Activated T-cell treated with anti-CD3 and anti-CD28 coated beads, Interleukin-2, amount 50 U/mL, for 72 hours (primary cell): ENCODE measurements at regions not wholly inside any gene's neighbourhood (a gene's known extent, or its start where the extent isn't known, plus 50 kb on each side); places are given as distances from the start of the nearest gene placed in this dataset.

Source experiments
- ATAC-seq, 2 donors: fragments of 150-1000 bp; cut with Tn5 transposase; replicated peaks in 1 of 2; 2 replicates each; pipeline ENCODE4 v1.10.0; 2021; ENCODE audit warnings: moderate library complexity in 2 of 2, mild to moderate bottlenecking in 1 of 2
- DNase-seq, 2 donors: peaks; one replicate each; pipeline ENCODE4 v3.0.0; 2021 to 2022; ENCODE audit warnings: mixed read lengths in 1 of 2
- H3K27ac Mint-ChIP-seq: one replicate; pipeline ENCODE4 v1.8.0; 2022; ENCODE audit warnings: mild to moderate bottlenecking, moderate library complexity, mixed read lengths
- H3K27me3 Mint-ChIP-seq: one replicate; pipeline ENCODE4 v1.8.0; 2022; ENCODE audit warnings: low read depth, mixed read lengths
- H3K36me3 Mint-ChIP-seq, 2 donors: one replicate each; pipeline ENCODE4 v1.8.0; 2022; ENCODE audit warnings: mixed read lengths in 2 of 2, mild to moderate bottlenecking in 1 of 2; ENCODE audit not compliant: insufficient read depth in 2 of 2
- H3K4me1 Mint-ChIP-seq: one replicate; pipeline ENCODE4 v1.8.0; 2022; ENCODE audit warnings: low read depth, mixed read lengths
- H3K4me3 Mint-ChIP-seq, 2 donors: one replicate each; pipeline ENCODE4 v1.8.0; 2022; ENCODE audit warnings: mild to moderate bottlenecking in 2 of 2, mixed read lengths in 2 of 2, moderate library complexity in 2 of 2
- H3K9me3 Mint-ChIP-seq, 2 donors: one replicate each; pipeline ENCODE4 v1.8.0; 2022; ENCODE audit warnings: mixed read lengths in 2 of 2

DNA sequence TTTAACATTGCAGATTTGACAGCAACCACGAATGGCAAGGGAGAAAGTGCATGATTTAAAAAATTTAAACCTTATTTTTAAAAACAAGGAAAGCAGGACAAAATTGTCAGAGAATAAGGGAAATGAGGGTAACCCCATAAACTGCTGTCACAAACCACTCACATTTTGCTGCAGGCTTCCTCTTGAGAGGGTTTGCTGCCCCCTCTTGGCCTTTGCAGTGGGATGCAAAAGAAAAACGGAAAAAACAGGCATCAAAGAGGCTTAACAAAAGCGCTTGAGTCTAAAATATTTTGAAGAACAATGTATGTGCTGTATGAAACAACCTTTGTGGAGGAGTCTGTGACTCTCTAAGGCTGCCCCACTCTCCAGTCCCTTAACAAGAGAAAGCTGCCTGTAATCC lies 91.6 kb downstream of the TMX3 start:
- Mint-ChIP-seq H3K4me1 (no peaks in the 10 kb centered on the region), H3K27me3 (no peaks in the 10 kb centered on the region), H3K36me3 (no peaks in the 10 kb centered on the region), H3K4me3 (no peak overlapping the region), H3K9me3 (no peaks in the 10 kb centered on the region), H3K27ac (no peak overlapping the region)
- DNase-seq (peak; percentile 18 to 22), ATAC-seq (no peak)

DNA sequence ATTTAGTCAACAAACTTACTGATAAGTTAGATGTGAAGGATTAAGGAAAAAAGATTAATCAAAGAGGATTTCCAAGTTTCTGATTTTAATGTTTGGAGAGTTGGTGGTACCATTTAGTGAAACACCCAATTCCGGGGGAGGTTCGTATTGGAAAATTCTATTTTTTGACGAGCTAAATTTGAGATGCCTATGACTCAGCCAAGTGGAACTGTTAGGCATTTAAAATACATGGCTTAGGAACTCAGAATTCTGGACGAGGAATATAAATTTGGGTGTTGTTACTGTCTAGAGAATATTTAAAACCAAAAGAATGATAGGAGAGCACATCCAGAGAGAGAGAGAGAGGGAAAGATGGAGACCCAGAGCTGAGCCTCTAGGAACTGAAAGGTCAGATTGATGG lies 103.6 kb downstream of the TMX3 start:
- Mint-ChIP-seq H3K4me3 (no peak overlapping the region), H3K27ac (no peak overlapping the region), H3K36me3 (no peaks in the 10 kb centered on the region), H3K9me3 (no peaks in the 10 kb centered on the region), H3K27me3 (no peaks in the 10 kb centered on the region), H3K4me1 (no peaks in the 10 kb centered on the region)
- ATAC-seq (no peak), DNase-seq (no peak)

DNA sequence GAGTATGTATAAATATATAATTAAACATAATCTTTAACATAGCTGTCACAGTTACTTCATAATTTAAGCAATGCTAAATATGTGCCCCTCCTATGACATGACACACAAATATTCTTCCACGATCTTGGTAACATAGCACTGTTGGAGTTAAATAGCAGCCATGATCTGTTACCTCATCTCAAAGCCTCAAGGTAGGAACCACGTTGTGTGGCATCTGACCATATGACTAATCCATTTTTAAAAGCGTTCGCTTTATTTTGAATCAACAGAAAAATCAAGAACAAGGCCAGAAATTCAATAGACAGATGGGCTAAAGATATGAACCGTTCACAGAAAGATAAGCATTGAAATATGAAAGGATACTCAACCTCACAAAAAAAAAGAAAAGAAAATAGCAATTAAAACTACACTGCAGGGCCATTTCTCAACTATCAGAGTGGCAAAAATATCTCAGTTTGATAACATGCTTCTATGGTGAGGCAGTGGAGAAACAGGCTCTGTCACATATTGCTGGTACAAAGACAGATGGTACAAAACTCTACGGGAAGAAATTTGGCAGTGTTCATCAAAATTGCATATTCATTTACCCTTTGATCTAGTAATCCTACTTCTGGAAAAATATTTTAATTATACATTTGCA lies 105.9 kb downstream of the TMX3 start:
- no peaks in the 10 kb centered on the region for H3K36me3 Mint-ChIP-seq
- no peaks in the 10 kb centered on the region for H3K9me3 Mint-ChIP-seq
- ATAC-seq (no peak), DNase-seq (no peak)
- H3K27me3 Mint-ChIP-seq: peaks cover 7% of the 10 kb centered on the region
- H3K27ac Mint-ChIP-seq: no peak overlapping the region
- H3K4me1 Mint-ChIP-seq: no peaks in the 10 kb centered on the region
- no peak overlapping the region for H3K4me3 Mint-ChIP-seq

DNA sequence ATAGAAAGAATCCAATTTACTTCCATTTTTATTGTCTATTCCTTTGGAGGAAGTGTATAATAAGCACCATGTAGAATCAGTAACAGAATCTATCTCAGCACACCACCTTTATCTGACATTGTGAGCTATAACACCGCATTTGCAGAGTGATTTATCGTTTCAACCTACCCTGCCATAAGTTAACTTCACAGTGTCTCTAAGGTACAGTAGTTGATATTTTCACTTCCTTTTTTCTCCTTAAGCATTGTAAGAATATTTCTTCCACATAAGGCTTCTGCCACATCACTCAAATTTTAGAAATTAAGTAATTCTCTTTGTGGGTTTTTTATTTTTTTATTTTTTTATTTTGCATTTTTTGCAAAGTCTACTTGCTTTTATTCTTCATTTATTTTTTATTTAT lies 107.1 kb downstream of the TMX3 start:
- DNase-seq (no peak), ATAC-seq (no peak)
- Mint-ChIP-seq H3K27ac (no peak overlapping the region), H3K36me3 (no peaks in the 10 kb centered on the region), H3K9me3 (no peaks in the 10 kb centered on the region), H3K27me3 (peaks cover 7% of the 10 kb centered on the region), H3K4me1 (no peaks in the 10 kb centered on the region), H3K4me3 (no peak overlapping the region)

DNA sequence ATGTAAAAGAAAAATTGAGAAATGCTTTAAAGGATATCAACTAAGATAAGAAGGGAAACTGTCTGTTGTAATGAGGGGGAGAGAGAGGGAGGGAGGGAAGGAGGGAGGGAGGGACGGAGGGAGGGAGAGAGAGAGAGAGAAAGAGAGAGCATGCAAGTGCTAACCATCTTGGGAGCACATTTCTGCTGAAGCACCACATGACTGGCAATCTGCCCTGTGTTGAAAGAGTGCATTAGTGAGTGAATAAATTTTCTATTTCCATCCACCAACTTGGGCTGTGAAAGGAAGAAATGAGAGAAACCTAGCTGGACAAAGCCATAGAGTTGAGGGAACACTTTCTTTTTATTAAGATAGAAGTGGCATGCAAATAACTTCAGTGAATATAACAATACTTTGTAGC lies 110.7 kb downstream of the TMX3 start:
- Mint-ChIP-seq H3K27ac (no peak overlapping the region), H3K27me3 (peaks cover 7% of the 10 kb centered on the region), H3K4me1 (no peaks in the 10 kb centered on the region), H3K4me3 (no peak overlapping the region), H3K36me3 (no peaks in the 10 kb centered on the region), H3K9me3 (no peaks in the 10 kb centered on the region)
- no peak for DNase-seq
- ATAC-seq: no peak

DNA sequence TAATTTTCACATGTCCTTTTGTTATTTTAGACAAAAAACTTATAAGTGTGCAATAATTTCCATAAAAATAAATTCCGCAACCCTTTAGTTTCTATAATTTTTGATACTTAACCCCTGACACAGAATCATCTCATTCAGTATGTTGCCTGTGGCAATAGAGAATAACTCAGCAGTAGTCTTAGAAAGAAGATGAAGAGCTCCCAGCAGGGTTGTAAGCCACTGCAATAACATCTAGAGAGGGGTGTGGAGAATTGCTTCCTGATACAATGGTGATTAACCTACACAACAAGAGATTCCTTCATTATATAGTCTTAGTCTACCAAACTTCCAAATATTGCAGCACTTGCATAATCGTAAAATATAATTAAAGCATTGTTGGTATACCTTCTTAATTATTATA lies 118.9 kb downstream of the TMX3 start:
- ATAC-seq (no peak), DNase-seq (no peak)
- H3K4me1 Mint-ChIP-seq: no peaks in the 10 kb centered on the region
- H3K27me3 Mint-ChIP-seq: no peaks in the 10 kb centered on the region
- no peak overlapping the region for H3K27ac Mint-ChIP-seq
- H3K36me3 Mint-ChIP-seq: no peaks in the 10 kb centered on the region
- no peak overlapping the region for H3K4me3 Mint-ChIP-seq
- H3K9me3 Mint-ChIP-seq: no peaks in the 10 kb centered on the region

DNA sequence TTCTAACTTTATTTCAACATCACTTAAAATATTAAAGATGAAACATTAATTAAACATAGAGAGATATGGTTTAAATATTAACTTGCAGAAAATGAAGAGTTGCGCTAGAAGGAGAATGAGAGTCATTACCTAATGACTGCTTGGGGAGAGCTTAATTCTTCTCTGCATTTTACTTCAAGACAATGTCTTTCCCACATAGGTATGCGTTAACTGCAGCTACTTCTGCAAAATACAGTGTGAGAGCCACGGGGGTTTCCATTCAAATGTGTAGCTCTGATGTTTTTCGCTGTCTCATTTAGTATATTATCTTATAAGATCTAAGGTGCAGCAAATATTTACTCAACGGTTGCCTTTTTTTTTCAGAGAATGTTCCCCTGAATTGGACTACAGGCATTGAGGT lies 126.7 kb downstream of the TMX3 start:
- Mint-ChIP-seq H3K36me3 (no peaks in the 10 kb centered on the region), H3K4me3 (no peak overlapping the region), H3K9me3 (no peaks in the 10 kb centered on the region), H3K27ac (no peak overlapping the region), H3K27me3 (no peaks in the 10 kb centered on the region), H3K4me1 (no peaks in the 10 kb centered on the region)
- ATAC-seq: no peak
- DNase-seq: no peak

DNA sequence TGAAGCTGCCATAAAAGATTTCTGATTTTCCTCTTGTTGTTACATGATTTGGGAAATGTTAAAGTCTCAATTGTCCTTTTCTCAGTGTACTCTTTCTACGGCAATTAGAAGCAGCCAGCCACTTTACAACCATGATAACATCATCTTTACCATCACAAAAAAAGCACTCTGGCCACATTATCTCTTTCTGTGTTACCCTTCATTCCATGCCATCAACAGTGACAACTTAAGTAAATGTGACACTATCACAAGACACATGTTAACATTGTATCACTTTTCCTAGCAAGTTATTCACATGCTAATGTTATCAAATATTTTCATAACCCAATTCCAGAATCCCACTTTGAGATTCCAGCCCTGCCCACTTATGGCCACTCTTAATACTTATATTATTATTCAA lies 131.2 kb downstream of the TMX3 start:
- Mint-ChIP-seq H3K9me3 (no peaks in the 10 kb centered on the region), H3K36me3 (no peaks in the 10 kb centered on the region), H3K27ac (no peak overlapping the region), H3K4me1 (no peaks in the 10 kb centered on the region), H3K27me3 (no peaks in the 10 kb centered on the region), H3K4me3 (no peak overlapping the region)
- no peak for DNase-seq
- no peak for ATAC-seq

DNA sequence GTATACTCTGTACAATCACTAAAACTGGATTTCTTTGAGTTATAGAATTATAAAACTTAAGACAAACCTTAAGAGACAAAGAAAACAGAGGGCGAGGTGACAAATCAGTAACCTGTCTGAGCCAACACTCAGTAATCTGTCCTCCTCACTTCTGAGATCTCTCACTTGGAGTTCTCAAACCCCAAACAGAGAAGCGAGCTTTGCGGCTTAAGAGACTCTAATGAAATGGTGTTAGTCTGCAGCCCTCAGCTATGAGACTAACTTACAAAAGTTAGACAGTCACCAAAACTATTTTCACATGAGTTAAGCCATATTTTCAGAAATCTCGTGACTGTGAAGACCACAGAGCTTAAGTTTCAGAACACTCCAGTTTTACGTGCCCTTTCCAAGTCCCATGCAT lies 140.6 kb downstream of the TMX3 start:
- H3K9me3 Mint-ChIP-seq: peaks cover 5 to 8% of the 10 kb centered on the region in 2 donors
- H3K27ac Mint-ChIP-seq: no peak overlapping the region
- H3K36me3 Mint-ChIP-seq: peaks cover 0 to 4% of the 10 kb centered on the region in 2 donors
- no peak for ATAC-seq
- H3K27me3 Mint-ChIP-seq: no peaks in the 10 kb centered on the region
- H3K4me3 Mint-ChIP-seq: no peak overlapping the region
- no peaks in the 10 kb centered on the region for H3K4me1 Mint-ChIP-seq
- DNase-seq: no peak

DNA sequence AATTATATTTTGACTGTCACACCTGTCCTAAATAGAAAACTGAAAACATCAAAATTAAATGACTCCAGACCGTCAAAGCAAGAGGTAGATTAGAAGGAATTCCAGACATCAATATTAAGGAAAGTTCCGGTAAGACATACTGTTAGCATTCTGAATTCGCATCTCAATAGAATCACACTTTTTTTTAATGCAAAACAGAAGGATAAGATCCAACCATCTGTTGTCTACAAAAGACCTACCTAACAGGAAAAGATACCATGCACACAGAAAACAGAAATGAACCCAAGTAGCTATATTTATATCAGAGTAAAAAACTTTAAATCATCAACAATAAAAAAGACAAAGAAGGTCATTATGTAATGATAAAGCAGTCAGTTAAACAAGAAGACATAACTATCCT lies 145.0 kb downstream of the TMX3 start:
- Mint-ChIP-seq H3K36me3 (peaks cover 0 to 4% of the 10 kb centered on the region in 2 donors), H3K27ac (no peak overlapping the region), H3K9me3 (peaks cover 5 to 8% of the 10 kb centered on the region in 2 donors), H3K27me3 (peaks cover 10% of the 10 kb centered on the region), H3K4me1 (no peaks in the 10 kb centered on the region), H3K4me3 (no peak overlapping the region)
- DNase-seq (no peak), ATAC-seq (no peak)

DNA sequence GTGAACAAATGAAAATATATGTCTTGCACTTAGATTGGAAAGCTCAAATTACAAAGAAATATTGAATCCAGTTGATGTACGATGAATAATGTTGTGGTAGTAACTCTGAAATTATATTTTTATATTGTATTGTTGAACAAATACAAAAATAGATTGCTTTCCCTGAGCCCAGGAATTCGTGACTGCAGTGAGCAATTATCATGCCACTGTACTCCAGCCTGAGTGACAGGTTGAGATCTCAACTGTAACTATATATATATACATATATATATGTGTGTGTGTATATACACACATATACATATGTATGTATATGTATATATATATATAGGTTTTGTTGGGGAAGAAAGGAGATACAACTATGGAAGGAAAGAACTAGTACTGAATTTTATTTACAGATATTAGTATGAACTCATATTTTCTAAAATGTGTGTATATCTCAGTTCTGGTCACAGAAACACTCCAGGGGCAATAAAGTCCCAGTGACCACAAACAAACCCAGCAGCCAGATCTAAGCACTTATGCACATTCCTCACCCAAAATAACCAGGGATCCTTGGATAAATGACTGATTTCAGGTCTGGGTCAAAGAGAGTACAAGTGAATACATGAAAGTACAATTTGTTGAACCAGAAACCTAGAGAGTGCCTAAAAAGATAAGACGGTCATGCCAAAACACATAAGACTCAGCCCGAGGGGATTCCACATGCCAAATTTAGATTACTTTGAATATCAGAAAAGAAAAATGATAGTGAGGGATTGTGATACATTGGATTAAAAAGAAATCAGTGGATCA lies 146.3 kb downstream of the TMX3 start:
- H3K27me3 Mint-ChIP-seq: peaks cover 10% of the 10 kb centered on the region
- DNase-seq (no peak), ATAC-seq (no peak)
- no peak overlapping the region for H3K4me3 Mint-ChIP-seq
- no peak overlapping the region for H3K27ac Mint-ChIP-seq
- H3K36me3 Mint-ChIP-seq: peaks cover 0 to 4% of the 10 kb centered on the region in 2 donors
- no peaks in the 10 kb centered on the region for H3K4me1 Mint-ChIP-seq
- peaks cover 5 to 8% of the 10 kb centered on the region in 2 donors for H3K9me3 Mint-ChIP-seq

DNA sequence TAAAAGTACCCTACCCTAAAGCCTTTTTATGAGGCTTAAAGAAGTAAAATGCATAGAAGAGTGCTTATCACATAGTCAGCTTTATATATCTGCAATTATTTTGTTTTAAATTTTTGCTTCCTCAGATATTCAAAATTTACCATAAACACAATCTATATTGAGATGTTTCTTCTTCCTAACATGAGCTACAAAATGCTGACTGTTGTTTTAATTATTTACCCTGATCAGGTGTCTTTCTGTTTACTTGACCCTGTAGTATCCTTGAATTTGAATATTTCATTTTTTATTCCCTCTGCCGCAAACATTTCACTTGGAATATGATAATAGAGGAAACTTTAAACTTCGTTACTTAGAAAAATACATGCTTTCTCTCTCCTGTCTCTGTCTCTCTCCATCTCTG lies 147.9 kb downstream of the TMX3 start:
- ATAC-seq (no peak), DNase-seq (no peak)
- H3K4me1 Mint-ChIP-seq: no peaks in the 10 kb centered on the region
- H3K27me3 Mint-ChIP-seq: peaks cover 10% of the 10 kb centered on the region
- H3K4me3 Mint-ChIP-seq: no peak overlapping the region
- H3K36me3 Mint-ChIP-seq: peaks cover 0 to 4% of the 10 kb centered on the region in 2 donors
- H3K27ac Mint-ChIP-seq: no peak overlapping the region
- peaks cover 2 to 5% of the 10 kb centered on the region in 2 donors for H3K9me3 Mint-ChIP-seq

DNA sequence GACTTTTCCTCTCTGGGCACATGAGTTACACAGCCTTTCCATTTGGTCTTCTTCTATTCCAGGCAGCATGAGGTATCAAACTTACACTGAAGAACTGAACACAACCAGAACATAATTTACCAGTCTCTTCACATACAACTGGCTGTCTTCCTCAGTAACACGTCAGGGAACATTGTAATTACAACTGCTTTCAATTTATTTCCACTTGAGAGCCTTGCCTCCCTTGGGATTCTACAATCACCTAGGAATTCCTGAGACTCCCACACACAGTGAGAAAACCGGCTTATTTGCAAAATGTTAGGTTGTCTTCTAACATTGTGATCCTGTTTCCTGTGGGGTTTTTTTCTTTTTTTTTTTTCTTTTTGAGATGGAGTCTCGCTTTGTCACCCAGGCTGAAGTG lies 149.9 kb downstream of the TMX3 start:
- no peak for DNase-seq
- Mint-ChIP-seq H3K4me3 (no peak overlapping the region), H3K9me3 (no peaks in the 10 kb centered on the region), H3K27me3 (peaks cover 10% of the 10 kb centered on the region), H3K4me1 (no peaks in the 10 kb centered on the region), H3K36me3 (no peaks in the 10 kb centered on the region), H3K27ac (no peak overlapping the region)
- no peak for ATAC-seq

DNA sequence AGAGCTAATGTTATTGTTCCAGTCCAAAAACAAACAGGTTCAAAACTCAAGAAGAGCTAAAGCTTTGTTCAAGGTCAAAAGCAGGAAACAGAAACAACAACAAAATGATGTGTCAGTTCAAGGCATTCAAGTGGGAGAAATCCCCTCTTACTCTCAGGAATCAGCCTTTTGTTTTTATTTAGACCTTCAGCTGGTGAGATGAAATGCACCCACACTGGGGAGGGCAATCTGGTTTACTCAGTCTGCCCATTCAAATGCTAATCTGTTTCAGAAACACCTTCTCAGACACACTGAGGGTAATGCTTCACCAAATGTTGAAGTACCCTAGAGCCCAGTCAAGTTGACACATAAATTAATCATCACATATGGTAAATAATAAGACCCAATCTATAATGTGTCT lies 150.6 kb downstream of the TMX3 start:
- ATAC-seq (no peak), DNase-seq (no peak)
- no peak overlapping the region for H3K4me3 Mint-ChIP-seq
- no peak overlapping the region for H3K27ac Mint-ChIP-seq
- H3K4me1 Mint-ChIP-seq: no peaks in the 10 kb centered on the region
- no peaks in the 10 kb centered on the region for H3K36me3 Mint-ChIP-seq
- H3K27me3 Mint-ChIP-seq: peaks cover 10% of the 10 kb centered on the region
- peaks cover 0 to 3% of the 10 kb centered on the region in 2 donors for H3K9me3 Mint-ChIP-seq
